GM18870 (cell line): ENCODE measurements at regions not wholly inside any gene's neighbourhood (a gene's known extent, or its start where the extent isn't known, plus 50 kb on each side); places are given as distances from the start of the nearest gene placed in this dataset.

ENCODE experiments used
- ATAC-seq: cut with Tn5 transposase; IDR thresholded peaks from one replicate; pipeline ENCODE4 v1.9.1; 2021; ENCODE audit warnings: moderate library complexity; ENCODE audit not compliant: unreplicated experiment

- ATAC-seq: no peak
Measured at GRCh38 chr2:128523457-128523856, 204.8 kb upstream of the HS6ST1 start.

- ATAC-seq: no peak
Measured at GRCh38 chr2:128524183-128524582, 205.5 kb upstream of the HS6ST1 start.

- ATAC-seq: no peak
Measured at GRCh38 chr2:128525653-128526052, 207.0 kb upstream of the HS6ST1 start.

- ATAC-seq: no peak
Measured at GRCh38 chr2:128526455-128526976, 207.8 kb upstream of the HS6ST1 start.

GRCh38 chr2:128528133-128528532 lies 209.5 kb upstream of the HS6ST1 start:
- ATAC-seq: no peak

GRCh38 chr2:128530025-128530573 lies 211.4 kb upstream of the HS6ST1 start:
- no peak for ATAC-seq

- no peak for ATAC-seq
Measured at GRCh38 chr2:128531856-128532255, 213.2 kb upstream of the HS6ST1 start.

GRCh38 chr2:128533101-128533500 lies 214.4 kb upstream of the HS6ST1 start:
- no peak for ATAC-seq

GRCh38 chr2:128534688-128535392 lies 216.2 kb upstream of the HS6ST1 start:
- ATAC-seq: no peak

- ATAC-seq: no peak
Measured at GRCh38 chr2:128535953-128536352, 217.3 kb upstream of the HS6ST1 start.

- ATAC-seq: no peak
Measured at GRCh38 chr2:128536925-128537620, 218.4 kb upstream of the HS6ST1 start.

GRCh38 chr2:128537646-128538045 lies 219.0 kb upstream of the HS6ST1 start:
- ATAC-seq: no peak

GRCh38 chr2:128538396-128538795 lies 219.7 kb upstream of the HS6ST1 start:
- ATAC-seq: no peak

- ATAC-seq: no peak
Measured at GRCh38 chr2:128540670-128541069, 222.0 kb upstream of the HS6ST1 start.

- no peak for ATAC-seq
Measured at GRCh38 chr2:128541448-128541847, 222.8 kb upstream of the HS6ST1 start.

GRCh38 chr2:128543036-128543435 lies 224.4 kb upstream of the HS6ST1 start:
- no peak for ATAC-seq

GRCh38 chr2:128543646-128544045 lies 225.0 kb upstream of the HS6ST1 start:
- ATAC-seq: no peak

- ATAC-seq: no peak
Measured at GRCh38 chr2:128544321-128545037, 225.8 kb upstream of the HS6ST1 start.

GRCh38 chr2:128545085-128545484 lies 226.4 kb upstream of the HS6ST1 start:
- no peak for ATAC-seq

GRCh38 chr2:128545829-128546228 lies 227.2 kb upstream of the HS6ST1 start:
- no peak for ATAC-seq

- ATAC-seq: no peak
Measured at GRCh38 chr2:128547667-128548066, 229.0 kb upstream of the HS6ST1 start.
